ENCODE measurements at regions not wholly inside any gene's neighbourhood (a gene's known extent, or its start where the extent isn't known, plus 50 kb on each side); places are given as distances from the start of the nearest gene placed in this dataset.
A peak's percentile ranks its signal among the peaks of the same experiment; 100 is the strongest.
"Not testable (repeated sequence)": the region's sequence is repeated elsewhere in the genome, so short reads cannot be mapped to it uniquely, and the experiment has no call there.

- no peak for DNase-seq
These were observed 71.0 kb downstream of the COQ2 start for GRCh38 chr4:83213640-83214039.

- DNase-seq: peak; percentile 53
These were observed 72.4 kb downstream of the COQ2 start for GRCh38 chr4:83212041-83212851.

GRCh38 chr4:83209419-83209818, 75.2 kb downstream of the COQ2 start:
- DNase-seq: no peak

- DNase-seq: no peak
These were observed 75.9 kb downstream of the COQ2 start for GRCh38 chr4:83208371-83209365.

- DNase-seq: no peak
These were observed 77.0 kb downstream of the COQ2 start for GRCh38 chr4:83207497-83208101.

GRCh38 chr4:83205760-83206159, 78.8 kb downstream of the COQ2 start:
- no peak for DNase-seq

GRCh38 chr4:83204731-83205130, 79.9 kb downstream of the COQ2 start:
- no peak for DNase-seq

GRCh38 chr4:83201761-83202160, 82.8 kb downstream of the COQ2 start:
- no peak for DNase-seq

GRCh38 chr4:83197555-83198235, 83.2 kb upstream of the PLAC8 start:
- DNase-seq: no peak

- no peak for DNase-seq
These were observed 82.4 kb upstream of the PLAC8 start for GRCh38 chr4:83196921-83197320.

GRCh38 chr4:83195269-83195668, 80.7 kb upstream of the PLAC8 start:
- no peak for DNase-seq

- DNase-seq: not testable (repeated sequence)
These were observed 80.1 kb upstream of the PLAC8 start for GRCh38 chr4:83194588-83194987.

GRCh38 chr4:83192634-83193033, 78.1 kb upstream of the PLAC8 start:
- no peak for DNase-seq

GRCh38 chr4:83191026-83191425, 76.5 kb upstream of the PLAC8 start:
- DNase-seq: no peak

GRCh38 chr4:83189631-83190136, 75.2 kb upstream of the PLAC8 start:
- DNase-seq: no peak

- DNase-seq: no peak
These were observed 66.0 kb upstream of the PLAC8 start for GRCh38 chr4:83180431-83180968.

GRCh38 chr4:83179205-83179604, 64.7 kb upstream of the PLAC8 start:
- no peak for DNase-seq

GRCh38 chr4:83178029-83178428, 63.5 kb upstream of the PLAC8 start:
- no peak for DNase-seq

GRCh38 chr4:83177182-83177581, 62.7 kb upstream of the PLAC8 start:
- DNase-seq: no peak

GRCh38 chr4:83174844-83175414, 60.4 kb upstream of the PLAC8 start:
- DNase-seq: no peak

- DNase-seq: no peak
These were observed 57.8 kb upstream of the PLAC8 start for GRCh38 chr4:83172371-83172770.
